Astrocyte (in vitro differentiated cells and primary cell): ENCODE measurements at regions not wholly inside any gene's neighbourhood (a gene's known extent, or its start where the extent isn't known, plus 50 kb on each side); places are given as distances from the start of the nearest gene placed in this dataset.

ENCODE experiments used
- DNase-seq: peaks from one replicate; pipeline ENCODE4 v3.0.0-alpha.2; 2010; ENCODE audit warnings: low read depth
- FAIRE-seq: peaks from 2 replicates; lab custom pipeline; 2011; peaks lifted over from hg19 to GRCh38; lab: Jason Lieb, UNC
- H2AFZ ChIP-seq: 2 replicates; pipeline ENCODE4 v1.6.0; 2012; ENCODE audit warnings: low read depth, low read length, inconsistent platforms
- H3K27ac ChIP-seq: 2 replicates; pipeline ENCODE4 v1.5.1; 2011; ENCODE audit warnings: low read depth, low read length, inconsistent platforms
- H3K27me3 ChIP-seq: 2 replicates; pipeline ENCODE4 v1.6.0; 2011; ENCODE audit warnings: low read length, inconsistent platforms; ENCODE audit not compliant: insufficient read depth
- H3K36me3 ChIP-seq: 2 replicates; pipeline ENCODE4 v1.5.1; 2011; ENCODE audit warnings: low read length, inconsistent platforms; ENCODE audit not compliant: insufficient read depth
- H3K4me1 ChIP-seq: 2 replicates; pipeline ENCODE4 v1.5.1; 2011; ENCODE audit warnings: low read length, inconsistent platforms; ENCODE audit not compliant: insufficient read depth
- H3K4me2 ChIP-seq: 2 replicates; pipeline ENCODE4 v1.6.0; 2012; ENCODE audit warnings: low read length, inconsistent platforms
- H3K4me3 ChIP-seq: 2 replicates; pipeline ENCODE4 v1.5.1; 2011; ENCODE audit warnings: low read depth, mild to moderate bottlenecking, low read length, inconsistent platforms; ENCODE audit not compliant: insufficient read depth
- H3K79me2 ChIP-seq: 2 replicates; pipeline ENCODE4 v1.6.0; 2012; ENCODE audit warnings: mild to moderate bottlenecking, low read length, inconsistent platforms; ENCODE audit not compliant: insufficient read depth
- H3K9ac ChIP-seq: 2 replicates; pipeline ENCODE4 v1.6.0; 2012; ENCODE audit warnings: mild to moderate bottlenecking, low read length, inconsistent platforms
- H3K9me3 ChIP-seq: 2 replicates; pipeline ENCODE4 v1.5.1; 2012; ENCODE audit warnings: low read depth, mild to moderate bottlenecking, low read length, inconsistent platforms; ENCODE audit not compliant: insufficient read depth
- H4K20me1 ChIP-seq: 2 replicates; pipeline ENCODE4 v1.6.0; 2012; ENCODE audit warnings: low read length, inconsistent platforms; ENCODE audit not compliant: insufficient read depth
- H3K27ac Mint-ChIP-seq: one replicate; pipeline ENCODE4 v1.8.0; 2021; ENCODE audit warnings: mild to moderate bottlenecking, mixed read lengths; ENCODE audit not compliant: unreplicated experiment
- H3K27me3 Mint-ChIP-seq: one replicate; pipeline ENCODE4 v1.8.0; 2021; ENCODE audit warnings: low read depth, mixed read lengths; ENCODE audit not compliant: unreplicated experiment
- H3K36me3 Mint-ChIP-seq: one replicate; pipeline ENCODE4 v1.8.0; 2021; ENCODE audit warnings: low read depth, mixed read lengths; ENCODE audit not compliant: unreplicated experiment
- H3K4me1 Mint-ChIP-seq: one replicate; pipeline ENCODE4 v1.8.0; 2021; ENCODE audit warnings: low read depth, mixed read lengths; ENCODE audit not compliant: unreplicated experiment
- H3K4me3 Mint-ChIP-seq: one replicate; pipeline ENCODE4 v1.8.0; 2021; ENCODE audit warnings: mild to moderate bottlenecking, moderate library complexity, mixed read lengths; ENCODE audit not compliant: unreplicated experiment
- H3K9me3 Mint-ChIP-seq: one replicate; pipeline ENCODE4 v1.8.0; 2021; ENCODE audit warnings: mild to moderate bottlenecking, mixed read lengths; ENCODE audit not compliant: unreplicated experiment
- CTCF ChIP-seq: IDR thresholded peaks from 2 replicates; pipeline ENCODE4 v1.5.1; 2011; ENCODE audit warnings: low read depth, mild to moderate bottlenecking, inconsistent platforms, low read length, moderate library complexity; ENCODE audit not compliant: insufficient read depth
- EZH2 ChIP-seq: IDR thresholded peaks from 2 replicates; pipeline ENCODE4 v1.6.1; 2012; ENCODE audit warnings: mild to moderate bottlenecking, low read length, inconsistent platforms; ENCODE audit not compliant: insufficient read depth

DNA sequence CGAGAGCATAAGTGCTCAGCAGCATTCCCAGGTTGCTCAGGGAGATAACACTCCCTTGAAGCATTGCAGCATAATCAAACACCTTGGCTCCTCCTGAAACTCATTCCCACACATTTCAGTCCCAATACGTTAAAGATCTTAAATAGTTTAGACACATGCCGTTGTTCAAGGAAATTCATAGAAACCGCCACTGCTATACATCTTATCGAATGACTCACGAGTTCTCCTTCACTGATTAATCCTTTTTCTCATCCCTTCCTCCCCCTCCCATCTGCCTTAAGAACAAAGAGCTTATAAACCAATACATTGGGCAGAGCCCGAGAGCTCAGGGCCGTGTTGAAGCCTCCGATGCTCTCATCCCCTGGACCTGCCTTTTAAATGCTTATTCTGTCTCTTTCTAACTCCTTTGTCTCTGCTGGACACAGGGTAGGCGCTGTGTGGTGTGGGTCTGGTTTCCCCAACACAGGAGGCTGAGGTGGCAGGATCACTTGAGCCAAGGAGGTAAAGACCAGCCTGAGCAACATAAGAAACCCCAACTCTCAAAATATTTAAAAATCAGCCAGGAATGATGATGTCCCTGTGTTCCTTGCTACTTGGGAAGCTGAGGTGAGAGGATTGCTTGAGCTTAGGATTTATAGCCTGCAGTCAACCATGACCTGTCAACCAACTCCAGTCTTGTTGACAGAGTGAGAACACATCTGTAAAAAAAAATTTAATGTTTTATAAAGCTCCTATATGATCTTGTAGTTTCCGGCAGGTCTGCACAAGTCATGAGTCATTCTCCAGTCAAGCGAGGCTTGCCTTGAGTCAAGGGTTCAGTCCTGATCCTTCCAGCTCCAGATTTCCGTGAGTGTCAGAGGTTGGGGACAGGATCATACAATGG lies 394.0 kb upstream of the HSFY2 start:
- no peaks in the 10 kb centered on the region for H3K4me1 ChIP-seq
- Mint-ChIP-seq H3K4me3 (no peak overlapping the region), H3K36me3 (no peaks in the 10 kb centered on the region), H3K27ac (no peak overlapping the region), H3K27me3 (no peaks in the 10 kb centered on the region), H3K9me3 (peaks cover 5% of the 10 kb centered on the region), H3K4me1 (no peaks in the 10 kb centered on the region)
- no peak overlapping the region for H3K27ac ChIP-seq
- no peak overlapping the region for H3K4me3 ChIP-seq
- no peak for TF ChIP-seq EZH2
- TF ChIP-seq CTCF: no peak
- no peaks in the 10 kb centered on the region for H3K27me3 ChIP-seq
- no peaks in the 10 kb centered on the region for H3K9me3 ChIP-seq
- H3K36me3 ChIP-seq: no peaks in the 10 kb centered on the region
- no peak for FAIRE-seq
- no peak overlapping the region for H2AFZ ChIP-seq
- no peaks in the 10 kb centered on the region for H3K79me2 ChIP-seq
- H4K20me1 ChIP-seq: no peaks in the 10 kb centered on the region
- DNase-seq: no peak
- no peak overlapping the region for H3K9ac ChIP-seq
- H3K4me2 ChIP-seq: no peak overlapping the region

DNA sequence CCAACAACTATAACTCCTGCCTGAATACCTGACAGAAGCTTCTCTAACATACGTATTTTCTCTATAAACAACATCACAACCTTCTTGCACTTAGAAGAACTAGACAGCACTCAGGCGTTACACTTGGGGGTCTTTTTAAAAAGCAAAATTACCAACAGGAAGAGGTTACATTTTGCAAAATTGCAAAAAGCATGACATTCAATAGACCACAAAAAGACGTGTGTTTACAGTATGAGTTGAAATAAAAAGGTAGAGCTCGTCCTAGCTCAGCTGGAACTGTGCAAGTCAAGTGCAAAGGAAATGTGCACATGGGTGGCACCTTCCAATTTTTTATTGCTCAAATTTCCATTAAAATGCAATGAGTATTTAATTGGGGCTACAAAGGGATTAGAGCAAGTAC lies 375.2 kb upstream of the HSFY2 start:
- H3K36me3 Mint-ChIP-seq: no peaks in the 10 kb centered on the region
- no peaks in the 10 kb centered on the region for H3K4me1 ChIP-seq
- H3K4me2 ChIP-seq: no peak overlapping the region
- no peaks in the 10 kb centered on the region for H3K79me2 ChIP-seq
- no peaks in the 10 kb centered on the region for H4K20me1 ChIP-seq
- no peaks in the 10 kb centered on the region for H3K27me3 Mint-ChIP-seq
- H3K27me3 ChIP-seq: no peaks in the 10 kb centered on the region
- no peaks in the 10 kb centered on the region for H3K9me3 ChIP-seq
- no peak for FAIRE-seq
- no peak overlapping the region for H3K4me3 ChIP-seq
- H3K36me3 ChIP-seq: no peaks in the 10 kb centered on the region
- TF ChIP-seq EZH2 (no peak), CTCF (no peak)
- H2AFZ ChIP-seq: no peak overlapping the region
- H3K27ac Mint-ChIP-seq: no peak overlapping the region
- no peaks in the 10 kb centered on the region for H3K4me1 Mint-ChIP-seq
- H3K9me3 Mint-ChIP-seq: peaks cover 2% of the 10 kb centered on the region
- no peak overlapping the region for H3K4me3 Mint-ChIP-seq
- H3K9ac ChIP-seq: no peak overlapping the region
- DNase-seq: no peak
- no peak overlapping the region for H3K27ac ChIP-seq

DNA sequence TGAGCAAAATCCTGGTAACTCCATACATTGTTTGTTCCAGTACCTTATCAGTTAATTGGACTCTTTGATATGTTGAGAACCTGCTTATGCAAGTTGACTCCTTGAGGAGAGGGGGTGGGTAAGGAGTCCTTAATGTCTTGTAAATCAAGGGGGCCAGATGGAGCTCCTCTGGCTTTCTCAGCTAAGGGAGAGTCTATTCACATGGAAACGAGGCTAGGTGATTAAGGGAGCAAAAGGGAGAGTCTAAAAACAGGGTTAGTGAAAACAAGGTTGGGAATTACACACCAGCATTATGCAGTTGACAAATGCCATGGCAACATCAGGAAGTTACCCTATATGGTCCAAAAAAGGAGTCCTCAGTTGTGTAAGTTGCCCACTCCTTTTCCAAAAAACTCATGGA lies 372.8 kb upstream of the HSFY2 start:
- no peak overlapping the region for H3K4me3 Mint-ChIP-seq
- H3K36me3 Mint-ChIP-seq: no peaks in the 10 kb centered on the region
- Histone ChIP-seq H3K79me2 (no peaks in the 10 kb centered on the region), H2AFZ (no peak overlapping the region), H3K4me2 (no peak overlapping the region), H3K36me3 (no peaks in the 10 kb centered on the region), H3K27me3 (no peaks in the 10 kb centered on the region), H4K20me1 (no peaks in the 10 kb centered on the region), H3K9me3 (no peaks in the 10 kb centered on the region), H3K4me3 (no peak overlapping the region), H3K27ac (no peak overlapping the region), H3K4me1 (no peaks in the 10 kb centered on the region), H3K9ac (no peak overlapping the region)
- no peak overlapping the region for H3K27ac Mint-ChIP-seq
- no peak for TF ChIP-seq CTCF
- TF ChIP-seq EZH2: no peak
- no peaks in the 10 kb centered on the region for H3K27me3 Mint-ChIP-seq
- FAIRE-seq (no peak), DNase-seq (no peak)
- no peaks in the 10 kb centered on the region for H3K4me1 Mint-ChIP-seq
- peaks cover 2% of the 10 kb centered on the region for H3K9me3 Mint-ChIP-seq
